SK-N-SH (cell line): ENCODE measurements at regions not wholly inside any gene's neighbourhood (a gene's known extent, or its start where the extent isn't known, plus 50 kb on each side); places are given as distances from the start of the nearest gene placed in this dataset.

Experiments
- CTCF ChIA-PET: fragments of 300-600, 350-600 bp; formaldehyde crosslinking; extraction: SDS; loops from one replicate; lab custom pipeline; 2021; lab: Yijun Ruan, JAX
- POLR2A ChIA-PET: fragments of 350-600 bp; sonication (Branson Sonifier 250); formaldehyde crosslinking; extraction: SDS; loops from one replicate; lab custom pipeline; 2020; ENCODE audit warnings: antibody characterized with exemption, inconsistent platforms; lab: Yijun Ruan, JAX
- DNase-seq: peaks from one replicate; pipeline ENCODE4 v3.0.0; 2012
- H2AFZ ChIP-seq: fragments of 200-600 bp; sonication (generic); 2 replicates; pipeline ENCODE4 v1.8.1; 2016; ENCODE audit warnings: antibody characterized with exemption, mild to moderate bottlenecking, low read depth
- H3F3A ChIP-seq: fragments of 200-600 bp; sonication (generic); replicated peaks from 2 replicates; pipeline ENCODE3; 2016; ENCODE audit warnings: antibody characterized with exemption, mild to moderate bottlenecking; ENCODE audit not compliant: insufficient read depth
- H3K27ac ChIP-seq, 2 experiments: fragments of 200-500 bp in 1 of 2; fragments of 200-600 bp in 1 of 2; sonication (Bioruptor generic) in 1 of 2; sonication (generic), shearing (Covaris generic) in 1 of 2; 2 replicates each; pipeline versions ENCODE4 v1.5.1 to v1.6.1; 2014 to 2016; ENCODE audit warnings: low read depth in 2 of 2, inconsistent platforms in 1 of 2, low read length in 1 of 2, mild to moderate bottlenecking in 1 of 2, mixed read lengths in 1 of 2
- H3K27me3 ChIP-seq: fragments of 200-600 bp; sonication (generic), shearing (Covaris generic); 2 replicates; pipeline ENCODE4 v1.6.1; 2016; ENCODE audit warnings: mixed run types; ENCODE audit not compliant: insufficient read depth
- H3K36me3 ChIP-seq, 2 experiments: fragments of 200-500 bp in 1 of 2; fragments of 200-600 bp in 1 of 2; sonication (Bioruptor generic) in 1 of 2; sonication (generic) in 1 of 2; replicated peaks in 1 of 2; 2 replicates each; pipeline versions ENCODE3 to v1.5.1; 2014 to 2016; ENCODE audit warnings: low read length in 1 of 2, mild to moderate bottlenecking in 1 of 2; ENCODE audit not compliant: insufficient read depth in 2 of 2, control insufficient read depth in 1 of 2
- H3K4me1 ChIP-seq, 2 experiments: fragments of 200-500 bp in 1 of 2; fragments of 200-600 bp in 1 of 2; sonication (Bioruptor generic) in 1 of 2; sonication (generic), shearing (Covaris generic) in 1 of 2; 2 replicates each; pipeline versions ENCODE4 v1.5.1 to v1.6.1; 2014 to 2016; ENCODE audit warnings: low read depth in 1 of 2, low read length in 1 of 2, mixed run types in 1 of 2; ENCODE audit not compliant: insufficient read depth in 2 of 2, control insufficient read depth in 1 of 2
- H3K4me2 ChIP-seq: fragments of 200-600 bp; sonication (generic), shearing (Covaris generic); 2 replicates; pipeline ENCODE4 v1.6.1; 2017; ENCODE audit warnings: mixed run types
- H3K4me3 ChIP-seq, 2 experiments: fragments of 200-500 bp in 1 of 2; fragments of 200-600 bp in 1 of 2; sonication (Bioruptor generic) in 1 of 2; sonication (generic), shearing (Covaris generic) in 1 of 2; 2 replicates each; pipeline versions ENCODE4 v1.5.1 to v1.8.1; 2014 to 2016; ENCODE audit warnings: low read depth in 2 of 2, inconsistent platforms in 1 of 2, low read length in 1 of 2, mild to moderate bottlenecking in 1 of 2, mixed read lengths in 1 of 2, moderate library complexity in 1 of 2
- H3K79me2 ChIP-seq: fragments of 200-600 bp; sonication (generic); 2 replicates; pipeline ENCODE4 v1.8.1; 2017; ENCODE audit warnings: mild to moderate bottlenecking; ENCODE audit not compliant: insufficient read depth
- H3K9ac ChIP-seq: fragments of 200-600 bp; sonication (generic); 2 replicates; pipeline ENCODE4 v1.6.1; 2017; ENCODE audit warnings: mixed run types
- H3K9me2 ChIP-seq: fragments of 200-600 bp; sonication (generic); 2 replicates; pipeline ENCODE4 v1.6.1; 2017; ENCODE audit warnings: mixed run types
- H3K9me3 ChIP-seq: fragments of 200-600 bp; sonication (generic); 2 replicates; pipeline ENCODE4 v1.6.1; 2017; ENCODE audit warnings: mixed run types, mild to moderate bottlenecking, moderate library complexity
- H4K20me1 ChIP-seq: fragments of 200-600 bp; sonication (generic); 2 replicates; pipeline ENCODE4 v1.6.1; 2017; ENCODE audit warnings: mild to moderate bottlenecking, mixed run types; ENCODE audit not compliant: insufficient read depth
- CHD2 ChIP-seq: fragments of 150-350 bp; IDR thresholded peaks from 2 replicates; pipeline ENCODE4 v1.6.1; 2018; ENCODE audit warnings: low read length; ENCODE audit not compliant: partially characterized antibody
- EP300 ChIP-seq, 2 experiments: IDR thresholded peaks; 2 replicates each; pipeline versions ENCODE4 v1.4.0 to v1.6.1; 2012; ENCODE audit warnings: borderline replicate concordance in 1 of 2, low read depth in 1 of 2, low read length in 1 of 2
- FOSL2 ChIP-seq: IDR thresholded peaks from 2 replicates; pipeline ENCODE4 v1.4.0; 2012; ENCODE audit warnings: low read depth, mild to moderate bottlenecking, moderate library complexity, borderline replicate concordance
- GABPA ChIP-seq: IDR thresholded peaks from 2 replicates; pipeline ENCODE4 v1.4.0; 2012; ENCODE audit warnings: low read depth, mild to moderate bottlenecking
- IRF3 ChIP-seq: fragments of 150-350 bp; IDR thresholded peaks from 2 replicates; pipeline ENCODE4 v1.6.1; 2016; ENCODE audit warnings: mild to moderate bottlenecking, low read depth, low read length
- JUND ChIP-seq: IDR thresholded peaks from 2 replicates; pipeline ENCODE4 v1.4.0; 2012
- NFIC ChIP-seq: IDR thresholded peaks from 2 replicates; pipeline ENCODE4 v1.4.0; 2012; ENCODE audit warnings: borderline replicate concordance
- NRF1 ChIP-seq: IDR thresholded peaks from 2 replicates; pipeline ENCODE4 v1.6.1; 2012; ENCODE audit warnings: low read depth, mild to moderate bottlenecking, low read length
- PBX3 ChIP-seq: IDR thresholded peaks from 2 replicates; pipeline ENCODE4; 2012
- RAD21 ChIP-seq: IDR thresholded peaks from 2 replicates; pipeline ENCODE4 v1.6.1; 2012; ENCODE audit warnings: mild to moderate bottlenecking, low read length
- RFX5 ChIP-seq: IDR thresholded peaks from 2 replicates; pipeline ENCODE4 v1.6.1; 2012; ENCODE audit warnings: mild to moderate bottlenecking, improper control_type of control experiment, low read length
- SIN3A ChIP-seq: IDR thresholded peaks from 2 replicates; pipeline ENCODE4 v1.6.1; 2012; ENCODE audit warnings: low read depth, mild to moderate bottlenecking, low read length, moderate library complexity, borderline replicate concordance
- SMC3 ChIP-seq: IDR thresholded peaks from 2 replicates; pipeline ENCODE4 v1.6.1; 2012; ENCODE audit warnings: low read depth, low read length, improper control_type of control experiment
- TCF12 ChIP-seq: IDR thresholded peaks from 2 replicates; pipeline ENCODE4 v1.4.0; 2012
- TEAD4 ChIP-seq: IDR thresholded peaks from 2 replicates; pipeline ENCODE4 v1.4.0; 2012; ENCODE audit warnings: mild to moderate bottlenecking, borderline replicate concordance; ENCODE audit not compliant: insufficient read depth
- USF1 ChIP-seq: IDR thresholded peaks from 2 replicates; pipeline ENCODE4 v1.4.0; 2012; ENCODE audit warnings: low read depth, borderline replicate concordance
- YY1 ChIP-seq: IDR thresholded peaks from 2 replicates; pipeline ENCODE4 v1.4.0; 2012; ENCODE audit warnings: low read depth, mild to moderate bottlenecking
- ZBTB33 ChIP-seq: IDR thresholded peaks from 2 replicates; pipeline ENCODE4 v1.4.0; 2012; ENCODE audit warnings: low read depth, borderline replicate concordance
- WGBS: methylation state at CpG from one replicate; pipeline ENCODE4 v1.1.6; 2017; ENCODE audit warnings: low lambda C conversion rate; 5-methylcytosine and 5-hydroxymethylcytosine counted together

GRCh38 chr2:9114458-9114857 lies 92.2 kb upstream of the ASAP2 start:
- no peak overlapping the region for H3K9ac ChIP-seq
- no peak overlapping the region for H3K4me2 ChIP-seq
- CTCF ChIA-PET: interaction anchor here (0.6 to 2.6 kb wide), 8 partner anchors 12 to 257 kb away, joined by 3 to 8 read pairs (median 5); no protein-coding TSS in a partner anchor
- H3K4me1 ChIP-seq: peaks cover 10 to 22% of the 10 kb centered on the region in 2 experiments; a peak in 3 of 4 replicates
- H3K36me3 ChIP-seq: no peaks in the 10 kb centered on the region
- H4K20me1 ChIP-seq: no peaks in the 10 kb centered on the region
- POLR2A ChIA-PET: no interaction called here
- no peaks in the 10 kb centered on the region for H3K27me3 ChIP-seq
- no peaks in the 10 kb centered on the region for H3K9me2 ChIP-seq
- peak; percentile 33 for TF ChIP-seq RAD21
- no peak for TF ChIP-seq PBX3
- TF ChIP-seq GABPA: no peak
- no peak for DNase-seq
- H2AFZ ChIP-seq: no peak overlapping the region
- WGBS: 83% methylated on average over 3 of the region's 3 CpGs
- no peaks in the 10 kb centered on the region for H3K9me3 ChIP-seq
- H3K27ac ChIP-seq: no peak overlapping the region
- H3K79me2 ChIP-seq: no peaks in the 10 kb centered on the region
- no peak overlapping the region for H3K4me3 ChIP-seq
- H3F3A ChIP-seq: peaks cover 12% of the 10 kb centered on the region

- no peaks in the 10 kb centered on the region for H3K9me2 ChIP-seq
- TF ChIP-seq SMC3 (no peak), TCF12 (no peak), NFIC (no peak), JUND (no peak), EP300 (IDR thresholded peaks at IDR 0.05; ENCODE audit: borderline replicate concordance in 1 of 2, low read depth in 1 of 2, low read length in 1 of 2) (no peak), YY1 (no peak), FOSL2 (no peak), ZBTB33 (no peak), NRF1 (no peak), TEAD4 (no peak), CHD2 (no peak), RFX5 (no peak), USF1 (no peak), SIN3A (no peak), IRF3 (no peak)
- TF ChIP-seq, all 33 proteins: peak for 0
- Histone ChIP-seq H2AFZ (0 out of 2 replicates have a peak overlapping the region, but pooled peaks have one; percentile 1), H3K79me2 (no peaks in the 10 kb centered on the region), H4K20me1 (no peaks in the 10 kb centered on the region), H3K9me3 (no peaks in the 10 kb centered on the region), H3K27ac (no peak overlapping the region), H3K27me3 (no peaks in the 10 kb centered on the region), H3F3A (peaks cover 12% of the 10 kb centered on the region), H3K36me3 (no peaks in the 10 kb centered on the region), H3K9ac (no peak overlapping the region), H3K4me1 (peaks cover 10 to 22% of the 10 kb centered on the region in 2 experiments; a peak in 3 of 4 replicates), H3K4me2 (no peak overlapping the region), H3K4me3 (no peak overlapping the region)
- CTCF ChIA-PET: interaction anchor here (0.6 to 2.6 kb wide), 9 partner anchors 12 to 257 kb away, joined by 3 to 8 read pairs (median 5); no protein-coding TSS in a partner anchor
- POLR2A ChIA-PET: no interaction called here
- WGBS: 91% methylated on average over 5 of the region's 5 CpGs
- no peak for DNase-seq
Measured at GRCh38 chr2:9113916-9114315, 92.7 kb upstream of the ASAP2 start.
